Neuronal stem cell (in vitro differentiated cells): ENCODE measurements at regions not wholly inside any gene's neighbourhood (a gene's known extent, or its start where the extent isn't known, plus 50 kb on each side); places are given as distances from the start of the nearest gene placed in this dataset.

ENCODE experiments used
- DNase-seq: peaks from one replicate; pipeline ENCODE4 v3.0.0-alpha.2; 2013; ENCODE audit warnings: low spot score
- H2AFZ ChIP-seq: one replicate; pipeline ENCODE4 v1.6.1; 2013; ENCODE audit warnings: mild to moderate bottlenecking, low read length, inconsistent platforms
- H2AK5ac ChIP-seq: 2 replicates; pipeline ENCODE4 v1.6.1; 2013; ENCODE audit warnings: low read depth, mild to moderate bottlenecking, inconsistent platforms, low read length, moderate library complexity, mixed read lengths
- H2BK120ac ChIP-seq: 2 replicates; pipeline ENCODE4 v1.6.1; 2013; ENCODE audit warnings: low read depth, mild to moderate bottlenecking, inconsistent platforms, low read length, moderate library complexity, mixed read lengths
- H2BK12ac ChIP-seq: one replicate; pipeline ENCODE4 v1.6.1; 2013; ENCODE audit warnings: low read length, inconsistent platforms
- H2BK15ac ChIP-seq: 2 replicates; pipeline ENCODE4 v1.6.1; 2013; ENCODE audit warnings: mild to moderate bottlenecking, low read length, inconsistent platforms, mixed read lengths
- H2BK5ac ChIP-seq: one replicate; pipeline ENCODE4 v1.6.1; 2013; ENCODE audit warnings: inconsistent platforms, mild to moderate bottlenecking, low read length, moderate library complexity
- H3K14ac ChIP-seq: one replicate; pipeline ENCODE4 v1.6.1; 2013; ENCODE audit warnings: low read length, inconsistent platforms
- H3K18ac ChIP-seq: 2 replicates; pipeline ENCODE4 v1.6.1; 2013; ENCODE audit warnings: low read length, inconsistent platforms
- H3K23ac ChIP-seq: 2 replicates; pipeline ENCODE4 v1.6.1; 2013; ENCODE audit warnings: low read depth, mild to moderate bottlenecking, mixed read lengths, low read length, inconsistent platforms; ENCODE audit not compliant: poor library complexity
- H3K27ac ChIP-seq: replicated peaks from 3 replicates; pipeline ENCODE4 v1.5.1; 2013; ENCODE audit warnings: low read length, inconsistent platforms
- H3K27me3 ChIP-seq, 3 experiments: 2 replicates each; pipeline ENCODE4 v1.6.1; 2013; ENCODE audit warnings: low read length in 3 of 3, mild to moderate bottlenecking in 2 of 3, inconsistent platforms in 1 of 3, low read depth in 1 of 3, mixed read lengths in 1 of 3, moderate library complexity in 1 of 3; ENCODE audit not compliant: control insufficient read depth in 3 of 3, insufficient read depth in 3 of 3
- H3K36me3 ChIP-seq, 2 donors: replicated peaks in 1 of 2; 2 replicates each; pipeline ENCODE4 v1.6.1; 2013; ENCODE audit warnings: low read length in 2 of 2; ENCODE audit not compliant: control insufficient read depth in 2 of 2, insufficient read depth in 2 of 2
- H3K4ac ChIP-seq: 2 replicates; pipeline ENCODE4 v1.6.1; 2013; ENCODE audit warnings: inconsistent platforms, mild to moderate bottlenecking, low read length, moderate library complexity
- H3K4me1 ChIP-seq, 2 donors: 1 replicate in 1 of 2; 2 replicates in 1 of 2; pipeline ENCODE4 v1.6.1; 2013; ENCODE audit warnings: low read length in 2 of 2, low read depth in 1 of 2; ENCODE audit not compliant: control insufficient read depth in 2 of 2, insufficient read depth in 1 of 2
- H3K4me2 ChIP-seq: one replicate; pipeline ENCODE4 v1.6.1; 2013; ENCODE audit warnings: mild to moderate bottlenecking, low read length, inconsistent platforms; ENCODE audit not compliant: insufficient read depth, poor library complexity, severe bottlenecking
- H3K4me3 ChIP-seq, 2 donors: 2 replicates each; pipeline ENCODE4 v1.5.1; 2013; ENCODE audit warnings: low read length in 2 of 2, mild to moderate bottlenecking in 2 of 2, inconsistent platforms in 1 of 2, moderate library complexity in 1 of 2
- H3K79me1 ChIP-seq: one replicate; pipeline ENCODE4 v1.6.1; 2013; ENCODE audit warnings: low read depth, mild to moderate bottlenecking, inconsistent platforms, low read length, moderate library complexity
- H3K9ac ChIP-seq: one replicate; pipeline ENCODE4 v1.6.1; 2013; ENCODE audit warnings: mild to moderate bottlenecking, low read depth, low read length, inconsistent platforms; ENCODE audit not compliant: poor library complexity
- H3K9me3 ChIP-seq, 2 donors: replicated peaks in 1 of 2; 2 replicates each; pipeline versions ENCODE3 to v1.6.1; 2013; ENCODE audit warnings: low read length in 2 of 2, mild to moderate bottlenecking in 2 of 2, inconsistent platforms in 1 of 2, low read depth in 1 of 2, mixed read lengths in 1 of 2, moderate library complexity in 1 of 2; ENCODE audit not compliant: control insufficient read depth in 2 of 2, insufficient read depth in 1 of 2
- H4K8ac ChIP-seq: one replicate; pipeline ENCODE4 v1.6.1; 2013; ENCODE audit warnings: low read depth, mild to moderate bottlenecking, inconsistent platforms, low read length, moderate library complexity
- H4K91ac ChIP-seq: one replicate; pipeline ENCODE4 v1.6.1; 2013; ENCODE audit warnings: low read length, low read depth, mild to moderate bottlenecking, inconsistent platforms; ENCODE audit not compliant: poor library complexity
- WGBS, 2 donors: extraction: QIAGEN DNeasy Blood & Tissue Kit; methylation state at CpG; one replicate each; pipeline ENCODE4 v1.1.7; 2013; ENCODE audit warnings: missing lambda C conversion rate in 2 of 2, mixed read lengths in 1 of 2; ENCODE audit not compliant: insufficient read length in 2 of 2, insufficient replicate concordance in 1 of 2; ENCODE audit errors: extremely low coverage in 2 of 2; 5-methylcytosine and 5-hydroxymethylcytosine counted together

GRCh38 chr1:239244084-239244483 lies 142.3 kb upstream of the CHRM3 start:
- no peaks in the 10 kb centered on the region for H3K27me3 ChIP-seq
- H3K79me1 ChIP-seq = no peaks in the 10 kb centered on the region
- H2BK15ac ChIP-seq = no peak overlapping the region
- no peak overlapping the region for H3K9ac ChIP-seq
- DNase-seq = no peak
- no peak overlapping the region for H4K8ac ChIP-seq
- H2AFZ ChIP-seq = no peak overlapping the region
- no peak overlapping the region for H4K91ac ChIP-seq
- no peak overlapping the region for H2BK12ac ChIP-seq
- H3K4ac ChIP-seq = no peak overlapping the region
- H3K36me3 ChIP-seq = no peaks in the 10 kb centered on the region
- H3K14ac ChIP-seq = no peak overlapping the region
- H3K4me1 ChIP-seq = peaks cover 0 to 2% of the 10 kb centered on the region in 2 donors
- no CpG with 5 or more reads among the region's 2 CpGs for WGBS, 2 donors
- H3K4me3 ChIP-seq = no peak overlapping the region
- no peak overlapping the region for H3K23ac ChIP-seq
- H2BK120ac ChIP-seq = no peak overlapping the region
- H2BK5ac ChIP-seq = no peak overlapping the region
- H3K27ac ChIP-seq = no peak overlapping the region
- no peak overlapping the region for H3K4me2 ChIP-seq
- no peak overlapping the region for H3K18ac ChIP-seq
- H3K9me3 ChIP-seq = no peaks in the 10 kb centered on the region
- no peak overlapping the region for H2AK5ac ChIP-seq

- H3K23ac ChIP-seq = no peak overlapping the region
- H4K91ac ChIP-seq = no peak overlapping the region
- H3K4me3 ChIP-seq = no peak overlapping the region
- H3K36me3 ChIP-seq = no peaks in the 10 kb centered on the region
- no peak overlapping the region for H3K27ac ChIP-seq
- H4K8ac ChIP-seq = no peak overlapping the region
- no peak overlapping the region for H2BK5ac ChIP-seq
- no peak overlapping the region for H2BK12ac ChIP-seq
- H3K14ac ChIP-seq = no peak overlapping the region
- no peaks in the 10 kb centered on the region for H3K27me3 ChIP-seq
- H2BK15ac ChIP-seq = no peak overlapping the region
- no peak overlapping the region for H3K4me2 ChIP-seq
- no peak overlapping the region for H3K9ac ChIP-seq
- H2AK5ac ChIP-seq = no peak overlapping the region
- no peak overlapping the region for H2BK120ac ChIP-seq
- H3K18ac ChIP-seq = no peak overlapping the region
- H3K4ac ChIP-seq = no peak overlapping the region
- H2AFZ ChIP-seq = no peak overlapping the region
- no peak for DNase-seq
- no peaks in the 10 kb centered on the region for H3K79me1 ChIP-seq
- no peaks in the 10 kb centered on the region for H3K9me3 ChIP-seq
- peaks cover 0 to 2% of the 10 kb centered on the region in 2 donors for H3K4me1 ChIP-seq
- WGBS, 2 donors = no CpG with 5 or more reads among the region's 2 CpGs
Measured at GRCh38 chr1:239243006-239243405, 143.4 kb upstream of the CHRM3 start.

GRCh38 chr1:239242404-239242803 lies 144.0 kb upstream of the CHRM3 start:
- Histone ChIP-seq H3K79me1 (no peaks in the 10 kb centered on the region), H4K8ac (no peak overlapping the region), H3K27me3 (no peaks in the 10 kb centered on the region), H3K4me3 (no peak overlapping the region), H2BK120ac (no peak overlapping the region), H3K18ac (no peak overlapping the region), H4K91ac (no peak overlapping the region), H2BK15ac (no peak overlapping the region), H3K27ac (no peak overlapping the region), H2AK5ac (no peak overlapping the region), H3K14ac (no peak overlapping the region), H3K36me3 (no peaks in the 10 kb centered on the region), H2BK5ac (no peak overlapping the region), H3K4me2 (no peak overlapping the region), H3K9me3 (no peaks in the 10 kb centered on the region), H2BK12ac (no peak overlapping the region), H3K23ac (no peak overlapping the region), H3K4ac (no peak overlapping the region), H3K4me1 (peaks cover 0 to 2% of the 10 kb centered on the region in 2 donors), H3K9ac (no peak overlapping the region), H2AFZ (no peak overlapping the region)
- no peak for DNase-seq

GRCh38 chr1:239240736-239241135 lies 145.6 kb upstream of the CHRM3 start:
- no peak overlapping the region for H3K18ac ChIP-seq

More at GRCh38 chr1:239240736-239241135, 145.6 kb upstream of the CHRM3 start:
- WGBS, 2 donors = no CpG with 5 or more reads among the region's 3 CpGs
- Histone ChIP-seq H3K9ac (no peak overlapping the region), H3K4me1 (peaks cover 0 to 2% of the 10 kb centered on the region in 2 donors), H4K8ac (no peak overlapping the region), H3K27ac (no peak overlapping the region), H3K23ac (no peak overlapping the region), H4K91ac (no peak overlapping the region), H3K4me2 (no peak overlapping the region), H3K14ac (no peak overlapping the region), H3K9me3 (no peaks in the 10 kb centered on the region), H2BK5ac (no peak overlapping the region), H2AFZ (no peak overlapping the region), H3K27me3 (no peaks in the 10 kb centered on the region), H3K4me3 (no peak overlapping the region), H2AK5ac (no peak overlapping the region), H2BK12ac (no peak overlapping the region), H2BK15ac (no peak overlapping the region), H3K36me3 (no peaks in the 10 kb centered on the region), H2BK120ac (no peak overlapping the region), H3K4ac (no peak overlapping the region), H3K79me1 (no peaks in the 10 kb centered on the region)
- no peak for DNase-seq
